Midbrain (tissue), 1 donor: ENCODE measurements at regions not wholly inside any gene's neighbourhood (a gene's known extent, or its start where the extent isn't known, plus 50 kb on each side); places are given as distances from the start of the nearest gene placed in this dataset.
"Not testable (repeated sequence)": the region's sequence is repeated elsewhere in the genome, so short reads cannot be mapped to it uniquely, and the experiment has no call there.

Source experiments
- DNase-seq: peaks from one replicate; lab custom pipeline; 2025; lab: John Stamatoyannopoulos, UW

GRCh38 chr10:119996944-119997343 lies 104.4 kb downstream of the SEC23IP start:
- no peak for DNase-seq

GRCh38 chr10:119997429-119997828 lies 104.9 kb downstream of the SEC23IP start:
- DNase-seq = no peak

GRCh38 chr10:120002785-120003184 lies 110.3 kb downstream of the SEC23IP start:
- DNase-seq = no peak

- peak; percentile 22 for DNase-seq
Measured at GRCh38 chr10:120005207-120006201, 113.0 kb downstream of the SEC23IP start.

GRCh38 chr10:120007261-120007660 lies 114.7 kb downstream of the SEC23IP start:
- no peak for DNase-seq

- DNase-seq = no peak
Measured at GRCh38 chr10:120011359-120012130, 119.0 kb downstream of the SEC23IP start.

- no peak for DNase-seq
Measured at GRCh38 chr10:120012131-120012400, 119.5 kb downstream of the SEC23IP start.

GRCh38 chr10:120012566-120012965 lies 120.0 kb downstream of the SEC23IP start:
- DNase-seq = no peak

GRCh38 chr10:120014031-120014430 lies 121.5 kb downstream of the SEC23IP start:
- no peak for DNase-seq

GRCh38 chr10:120015064-120015463 lies 122.5 kb downstream of the SEC23IP start:
- DNase-seq = no peak

GRCh38 chr10:120016906-120017305 lies 124.4 kb downstream of the SEC23IP start:
- no peak for DNase-seq

- no peak for DNase-seq
Measured at GRCh38 chr10:120017733-120018417, 125.3 kb downstream of the SEC23IP start.

GRCh38 chr10:120018695-120019094 lies 126.2 kb downstream of the SEC23IP start:
- no peak for DNase-seq

- DNase-seq = no peak
Measured at GRCh38 chr10:120019568-120019967, 127.0 kb downstream of the SEC23IP start.

GRCh38 chr10:120022357-120022756 lies 129.8 kb downstream of the SEC23IP start:
- no peak for DNase-seq

GRCh38 chr10:120034236-120034635 lies 141.7 kb downstream of the SEC23IP start:
- DNase-seq = no peak

- DNase-seq = no peak
Measured at GRCh38 chr10:120039046-120039445, 146.5 kb downstream of the SEC23IP start.

GRCh38 chr10:120039826-120040225 lies 147.3 kb downstream of the SEC23IP start:
- no peak for DNase-seq

- no peak for DNase-seq
Measured at GRCh38 chr10:120041807-120042559, 149.5 kb downstream of the SEC23IP start.

- DNase-seq = no peak
Measured at GRCh38 chr10:120042705-120043104, 150.2 kb downstream of the SEC23IP start.

GRCh38 chr10:120047373-120047772 lies 154.8 kb downstream of the SEC23IP start:
- DNase-seq = not testable (repeated sequence)

- no peak for DNase-seq
Measured at GRCh38 chr10:120047926-120048325, 155.4 kb downstream of the SEC23IP start.
